ENCODE measurements at regions not wholly inside any gene's neighbourhood (a gene's known extent, or its start where the extent isn't known, plus 50 kb on each side); places are given as distances from the start of the nearest gene placed in this dataset.
"Not testable (repeated sequence)": the region's sequence is repeated elsewhere in the genome, so short reads cannot be mapped to it uniquely, and the experiment has no call there.

DNA sequence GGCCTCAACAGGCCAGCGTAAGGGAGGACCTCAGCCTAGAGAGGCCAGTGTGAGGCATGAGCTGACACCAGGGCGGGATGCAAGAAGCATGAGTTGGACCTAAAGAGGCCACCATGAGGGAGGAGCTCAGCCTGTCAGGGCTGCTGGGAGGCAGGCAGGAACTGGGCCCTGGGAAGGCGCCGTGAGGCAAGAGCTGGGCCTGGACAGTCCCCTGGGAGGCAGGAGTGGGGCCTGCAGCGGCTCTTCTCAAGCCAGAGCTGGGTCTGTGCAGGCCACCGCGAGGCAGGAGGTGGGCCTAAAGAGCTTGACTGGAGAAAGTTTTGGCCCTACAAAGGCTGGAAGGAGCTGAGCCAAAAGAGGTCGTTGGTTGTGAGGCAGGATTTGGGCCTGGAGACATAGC is 328.9 kb downstream of the ZNF479 start:
- TF ChIP-seq, protein P1, sequence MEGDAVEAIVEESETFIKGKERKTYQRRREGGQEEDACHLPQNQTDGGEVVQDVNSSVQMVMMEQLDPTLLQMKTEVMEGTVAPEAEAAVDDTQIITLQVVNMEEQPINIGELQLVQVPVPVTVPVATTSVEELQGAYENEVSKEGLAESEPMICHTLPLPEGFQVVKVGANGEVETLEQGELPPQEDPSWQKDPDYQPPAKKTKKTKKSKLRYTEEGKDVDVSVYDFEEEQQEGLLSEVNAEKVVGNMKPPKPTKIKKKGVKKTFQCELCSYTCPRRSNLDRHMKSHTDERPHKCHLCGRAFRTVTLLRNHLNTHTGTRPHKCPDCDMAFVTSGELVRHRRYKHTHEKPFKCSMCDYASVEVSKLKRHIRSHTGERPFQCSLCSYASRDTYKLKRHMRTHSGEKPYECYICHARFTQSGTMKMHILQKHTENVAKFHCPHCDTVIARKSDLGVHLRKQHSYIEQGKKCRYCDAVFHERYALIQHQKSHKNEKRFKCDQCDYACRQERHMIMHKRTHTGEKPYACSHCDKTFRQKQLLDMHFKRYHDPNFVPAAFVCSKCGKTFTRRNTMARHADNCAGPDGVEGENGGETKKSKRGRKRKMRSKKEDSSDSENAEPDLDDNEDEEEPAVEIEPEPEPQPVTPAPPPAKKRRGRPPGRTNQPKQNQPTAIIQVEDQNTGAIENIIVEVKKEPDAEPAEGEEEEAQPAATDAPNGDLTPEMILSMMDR (IDR thresholded peaks at IDR 0.05): not testable (repeated sequence)
- not testable (repeated sequence) for TF ChIP-seq ZFX (IDR thresholded peaks at IDR 0.05; ENCODE audit: borderline replicate concordance)

Measured in 22Rv1 (cell line).